ENCODE measurements at regions not wholly inside any gene's neighbourhood (a gene's known extent, or its start where the extent isn't known, plus 50 kb on each side); places are given as distances from the start of the nearest gene placed in this dataset.

DNA sequence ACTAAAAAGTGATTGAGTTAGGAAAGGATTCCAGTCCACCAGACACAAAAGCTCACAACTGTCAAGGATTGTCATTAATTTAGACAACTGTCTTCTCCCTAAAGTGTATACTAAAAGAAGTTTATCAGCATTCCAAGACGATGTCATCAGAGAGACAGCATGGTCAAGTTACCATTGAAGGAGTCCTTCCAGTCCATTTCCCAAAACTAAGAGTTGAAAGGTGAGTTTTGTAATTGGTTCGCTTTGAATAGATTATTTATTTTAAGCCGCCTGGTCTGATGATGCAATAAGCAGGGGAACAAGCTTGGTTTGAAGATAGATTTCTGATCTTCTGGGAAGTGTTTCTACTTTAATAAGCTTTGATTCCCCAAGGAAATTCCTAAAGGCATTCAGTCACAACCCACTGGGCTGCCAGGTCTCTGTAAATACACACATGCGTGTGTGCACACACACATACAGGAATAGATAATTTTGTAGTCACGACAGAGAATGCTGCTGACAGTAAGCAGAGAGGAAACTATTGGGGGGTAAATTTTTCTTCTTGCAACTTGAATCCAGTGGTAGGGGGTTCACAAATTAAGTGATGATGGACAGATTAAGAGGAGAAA is 234.8 kb downstream of the PIK3R1 start:
- in situ Hi-C loops (cut with MboI; ENCODE audit: low pct_ligation_motif_present in 1 of 4, low pct_unique_long_range_greater_than_20kb in 1 of 4, low sequenced_read_pairs in 3 of 4) = loop anchor here (25.0 kb wide), 2 partner anchors 163 to 1213 kb away; no protein-coding TSS in a partner anchor
- no peak for DNase-seq
- intact Hi-C loops (cut with DNase I; ENCODE audit: low total_unique reads) = loop anchor here (5.0 kb wide), 1 partner anchor 603 kb away; no protein-coding TSS in a partner anchor
- Histone ChIP-seq H3K4me3 (no peak overlapping the region), H3K36me3 (no peaks in the 10 kb centered on the region), H3K4me1 (no peaks in the 10 kb centered on the region), H3K27ac (no peak overlapping the region), H3K27me3 (no peaks in the 10 kb centered on the region), H3K9me3 (no peaks in the 10 kb centered on the region)
- TF ChIP-seq EP300 (IDR thresholded peaks at IDR 0.05; ENCODE audit: low read depth) (no peak), POLR2AphosphoS5 (IDR thresholded peaks at IDR 0.05) (no peak), CTCF (IDR thresholded peaks at IDR 0.05) (no peak), POLR2A (IDR thresholded peaks at IDR 0.05) (no peak)
- 83 to 85% methylated on average over 5 of the region's 5 CpGs for WGBS, 2 donors (ENCODE audit: low coverage in 1 of 2)

DNA sequence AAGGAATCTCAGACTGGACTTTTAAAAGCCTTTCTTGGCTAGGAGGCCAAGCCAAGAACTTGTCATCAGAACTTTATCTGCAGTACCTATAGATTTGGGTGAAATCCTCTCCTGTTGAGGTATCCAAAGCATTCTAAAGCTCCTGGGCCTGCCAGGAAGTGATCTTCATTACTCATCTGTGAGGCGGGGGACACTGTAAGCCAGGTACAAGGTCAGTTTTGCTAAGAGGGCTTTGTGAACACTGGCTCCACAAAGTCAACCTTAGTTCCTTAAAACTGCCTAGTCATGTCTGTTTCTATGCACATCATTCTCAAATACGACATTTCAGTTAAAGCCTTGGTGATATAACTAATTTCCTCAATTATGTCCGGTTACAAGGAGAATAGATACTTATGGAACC is 236.7 kb downstream of the PIK3R1 start:
- no peak overlapping the region for H3K27ac ChIP-seq
- no peak overlapping the region for H3K4me3 ChIP-seq
- 86 to 90% methylated on average over 3 of the region's 3 CpGs for WGBS, 2 donors (ENCODE audit: low coverage in 1 of 2)
- no peaks in the 10 kb centered on the region for H3K36me3 ChIP-seq
- intact Hi-C loops (cut with DNase I; ENCODE audit: low total_unique reads) (loop anchor here (5.0 kb wide), 1 partner anchor 605 kb away; no protein-coding TSS in a partner anchor), in situ Hi-C loops (cut with MboI; ENCODE audit: low pct_ligation_motif_present in 1 of 4, low pct_unique_long_range_greater_than_20kb in 1 of 4, low sequenced_read_pairs in 3 of 4) (loop anchor here (25.0 kb wide), 2 partner anchors 165 to 1215 kb away; no protein-coding TSS in a partner anchor)
- H3K4me1 ChIP-seq = peaks cover 0 to 11% (median 3%) of the 10 kb centered on the region in 4 donors
- H3K9me3 ChIP-seq = no peaks in the 10 kb centered on the region
- DNase-seq = no peak
- TF ChIP-seq POLR2A (IDR thresholded peaks at IDR 0.05) (no peak), CTCF (IDR thresholded peaks at IDR 0.05) (no peak), EP300 (IDR thresholded peaks at IDR 0.05; ENCODE audit: low read depth) (no peak), POLR2AphosphoS5 (IDR thresholded peaks at IDR 0.05) (no peak)
- H3K27me3 ChIP-seq = no peaks in the 10 kb centered on the region

GRCh38 chr5:68454172-68454571 is 238.6 kb downstream of the PIK3R1 start:
- Histone ChIP-seq H3K4me3 (no peak overlapping the region), H3K9me3 (no peaks in the 10 kb centered on the region), H3K36me3 (no peaks in the 10 kb centered on the region), H3K27ac (no peak overlapping the region), H3K4me1 (peaks cover 0 to 12% (median 3%) of the 10 kb centered on the region in 4 donors), H3K27me3 (no peaks in the 10 kb centered on the region)
- no peak for DNase-seq
- intact Hi-C loops (cut with DNase I; ENCODE audit: low total_unique reads) = loop anchor here (5.0 kb wide), 1 partner anchor 607 kb away; no protein-coding TSS in a partner anchor
- in situ Hi-C loops (cut with MboI; ENCODE audit: low pct_ligation_motif_present in 1 of 4, low pct_unique_long_range_greater_than_20kb in 1 of 4, low sequenced_read_pairs in 3 of 4) = loop anchor here (25.0 kb wide), 2 partner anchors 167 to 1217 kb away; no protein-coding TSS in a partner anchor
- WGBS, 2 donors (ENCODE audit: low coverage in 1 of 2) = 85 to 88% methylated on average over 3 of the region's 3 CpGs
- no peak for TF ChIP-seq POLR2A (IDR thresholded peaks at IDR 0.05)
- TF ChIP-seq CTCF (IDR thresholded peaks at IDR 0.05) = no peak
- no peak for TF ChIP-seq EP300 (IDR thresholded peaks at IDR 0.05; ENCODE audit: low read depth)
- TF ChIP-seq POLR2AphosphoS5 (IDR thresholded peaks at IDR 0.05) = no peak

GRCh38 chr5:68454766-68455165 is 239.2 kb downstream of the PIK3R1 start:
- TF ChIP-seq POLR2AphosphoS5 (IDR thresholded peaks at IDR 0.05) = no peak
- TF ChIP-seq CTCF (IDR thresholded peaks at IDR 0.05) = no peak
- no peak for TF ChIP-seq EP300 (IDR thresholded peaks at IDR 0.05; ENCODE audit: low read depth)
- no peak for TF ChIP-seq POLR2A (IDR thresholded peaks at IDR 0.05)
- no peak for DNase-seq
- intact Hi-C loops (cut with DNase I; ENCODE audit: low total_unique reads) (loop anchor here (5.0 kb wide), 1 partner anchor 607 kb away; no protein-coding TSS in a partner anchor), in situ Hi-C loops (cut with MboI; ENCODE audit: low pct_ligation_motif_present in 1 of 4, low pct_unique_long_range_greater_than_20kb in 1 of 4, low sequenced_read_pairs in 3 of 4) (loop anchor here (5.0 to 25.0 kb wide), 3 partner anchors 167 to 1217 kb away; no protein-coding TSS in a partner anchor)
- Histone ChIP-seq H3K4me3 (no peak overlapping the region), H3K36me3 (no peaks in the 10 kb centered on the region), H3K4me1 (peaks cover 0 to 12% (median 3%) of the 10 kb centered on the region in 4 donors), H3K9me3 (no peaks in the 10 kb centered on the region), H3K27me3 (no peaks in the 10 kb centered on the region), H3K27ac (no peak overlapping the region)
- 92 to 94% methylated on average over 2 of the region's 2 CpGs for WGBS, 2 donors (ENCODE audit: low coverage in 1 of 2)

All from transverse colon (tissue), 4 donors.